Stimulated activated CD4-positive, alpha-beta T cell treated with anti-CD3 and anti-CD28 coated beads, Interleukin-1b, Interleukin-23, amount 100 ng/mL, for 4 hours (primary cell): ENCODE measurements at regions not wholly inside any gene's neighbourhood (a gene's known extent, or its start where the extent isn't known, plus 50 kb on each side); places are given as distances from the start of the nearest gene placed in this dataset.
A peak's percentile ranks its signal among the peaks of the same experiment; 100 is the strongest.

Source experiments
- DNase-seq, 2 donors: peaks; one replicate each; pipeline ENCODE4 v3.0.0-alpha.2; 2020; ENCODE audit warnings: low read depth in 2 of 2

DNA sequence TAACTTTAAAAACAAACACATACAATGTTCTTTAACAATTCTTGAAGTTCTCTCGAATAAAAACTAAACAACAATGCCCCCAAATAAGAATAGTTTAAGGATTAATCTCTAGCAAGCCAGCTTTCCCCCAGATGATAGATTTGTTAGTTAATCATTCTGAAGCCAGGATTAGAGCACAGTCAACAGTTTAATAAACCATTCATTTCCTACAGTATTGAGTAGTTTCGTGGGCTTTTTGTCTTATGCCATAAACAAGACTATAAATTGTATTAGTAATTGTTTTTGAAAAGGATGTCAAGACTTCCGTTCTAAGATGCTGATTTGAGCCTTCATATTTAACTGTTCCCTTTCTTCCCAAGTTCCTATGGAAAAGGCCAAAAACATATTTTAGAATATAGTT, 136.6 kb downstream of the PIK3R1 start:
- no peak for DNase-seq

DNA sequence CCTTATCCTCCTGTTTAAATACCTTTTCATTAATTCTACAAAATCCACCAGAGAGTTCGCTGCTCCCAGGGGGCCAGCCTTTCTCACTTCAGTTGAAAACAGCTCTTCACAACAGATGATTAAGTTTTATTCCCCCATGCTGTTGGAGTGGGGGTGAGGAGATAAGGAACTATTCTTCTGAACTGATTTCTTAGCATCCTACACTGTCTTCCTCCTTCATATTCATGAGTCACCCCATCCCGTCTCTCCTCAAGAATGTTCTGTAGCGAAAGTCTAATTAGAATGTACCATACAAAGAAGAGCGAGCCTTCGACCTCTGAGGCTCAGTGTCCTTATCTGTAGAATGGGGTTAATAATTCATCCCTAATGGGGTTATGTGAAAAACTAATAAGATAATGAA, 138.0 kb downstream of the PIK3R1 start:
- DNase-seq: no peak

DNA sequence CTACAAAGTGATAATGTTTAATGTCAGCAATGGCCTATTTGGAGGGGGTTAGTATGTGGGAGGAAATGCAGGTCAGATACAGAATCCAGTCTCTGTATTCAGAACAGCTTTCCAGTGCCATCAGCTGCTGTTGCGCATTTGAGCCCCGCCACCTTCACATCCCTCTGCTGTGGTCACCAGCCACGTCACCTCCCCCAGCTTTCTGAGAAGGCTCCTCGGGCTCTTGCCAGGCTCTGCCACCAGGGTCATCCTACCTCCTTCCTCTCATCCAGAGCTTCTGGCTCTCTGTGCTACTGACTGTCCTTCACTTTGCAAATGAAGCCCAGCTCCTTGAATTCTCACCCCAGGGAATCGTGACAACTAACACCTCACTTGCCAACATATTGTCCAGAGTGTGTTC, 138.8 kb downstream of the PIK3R1 start:
- no peak for DNase-seq

GRCh38 chr5:68356216-68356615, 140.7 kb downstream of the PIK3R1 start:
- DNase-seq: no peak

DNA sequence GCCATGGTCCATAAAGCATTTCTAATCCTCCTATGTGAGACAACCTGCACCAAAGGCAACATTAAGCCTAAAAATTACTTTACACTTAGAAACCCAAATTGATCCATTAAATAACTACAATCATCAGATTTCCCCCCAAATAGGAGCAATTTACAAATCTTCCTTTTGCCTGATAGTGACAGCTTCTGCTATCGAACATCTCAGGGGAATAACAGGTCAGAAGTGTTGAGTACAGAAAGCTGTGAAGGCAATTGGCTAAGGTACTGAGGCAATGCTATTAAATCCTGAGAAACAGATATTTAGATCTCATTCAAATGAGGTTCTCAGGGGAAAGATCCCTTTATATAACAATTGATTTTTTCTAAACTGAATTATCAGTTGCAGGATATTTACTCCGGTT, 141.1 kb downstream of the PIK3R1 start:
- DNase-seq: no peak

GRCh38 chr5:68359699-68360098, 144.1 kb downstream of the PIK3R1 start:
- DNase-seq: no peak

DNA sequence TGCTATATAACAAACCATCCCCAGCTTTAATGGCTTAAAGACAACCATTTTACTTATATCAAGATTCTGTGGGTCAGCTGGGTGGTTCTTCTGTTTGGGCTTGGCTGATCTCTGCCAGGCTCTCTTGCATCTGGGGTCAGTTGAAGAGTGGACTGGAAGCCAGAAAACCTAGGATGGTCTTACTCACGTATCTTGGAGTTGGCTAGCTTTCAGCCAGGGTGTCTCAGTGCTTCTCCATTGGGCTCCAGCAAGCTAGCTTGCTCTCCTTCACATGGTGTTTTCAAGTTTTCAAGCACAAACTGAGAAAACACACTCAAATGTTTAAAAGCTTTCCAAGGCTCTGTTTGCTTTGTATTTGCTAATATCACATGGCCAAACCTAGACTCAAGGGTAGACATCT, 146.8 kb downstream of the PIK3R1 start:
- no peak for DNase-seq

DNA sequence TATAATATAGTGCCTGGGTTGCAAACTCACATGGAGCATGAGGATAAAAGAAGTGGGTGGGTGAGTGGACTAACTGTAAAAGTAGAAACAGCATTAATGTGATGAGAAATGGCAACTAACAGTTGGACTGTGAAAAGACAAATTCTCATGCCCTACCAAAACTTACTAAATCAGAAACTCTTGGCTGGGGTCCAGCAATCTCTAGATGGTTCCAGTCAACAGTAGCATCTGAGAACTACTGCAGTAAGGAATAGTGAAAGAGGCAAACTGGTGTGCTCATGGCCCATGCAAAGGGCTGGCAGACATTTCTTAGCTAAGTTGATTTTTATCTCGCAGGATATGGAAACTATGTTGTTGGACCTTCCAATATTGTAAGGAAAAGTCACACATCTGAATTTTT, 150.3 kb downstream of the PIK3R1 start:
- no peak for DNase-seq

DNA sequence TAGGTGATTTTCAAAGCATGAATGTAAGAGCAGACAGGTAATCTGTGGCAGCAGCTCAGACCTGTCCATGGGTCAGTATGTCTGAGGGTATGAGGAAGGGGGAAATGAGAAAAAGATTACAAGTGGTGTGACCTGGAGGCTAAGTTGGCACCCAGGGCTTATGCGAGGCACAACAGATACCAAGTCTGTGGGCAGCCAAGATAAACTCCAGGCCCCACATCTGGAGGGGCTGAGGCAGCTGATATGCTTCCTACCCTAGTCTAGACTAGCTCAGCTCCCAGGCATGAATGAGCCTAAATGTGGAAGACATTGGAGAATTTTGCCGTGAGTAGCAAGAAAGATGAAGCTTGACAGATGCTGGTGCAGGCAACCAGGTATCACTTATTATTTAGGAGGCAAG, 151.7 kb downstream of the PIK3R1 start:
- no peak for DNase-seq

- no peak for DNase-seq
Observed at GRCh38 chr5:68367717-68368116, 152.2 kb downstream of the PIK3R1 start.

DNA sequence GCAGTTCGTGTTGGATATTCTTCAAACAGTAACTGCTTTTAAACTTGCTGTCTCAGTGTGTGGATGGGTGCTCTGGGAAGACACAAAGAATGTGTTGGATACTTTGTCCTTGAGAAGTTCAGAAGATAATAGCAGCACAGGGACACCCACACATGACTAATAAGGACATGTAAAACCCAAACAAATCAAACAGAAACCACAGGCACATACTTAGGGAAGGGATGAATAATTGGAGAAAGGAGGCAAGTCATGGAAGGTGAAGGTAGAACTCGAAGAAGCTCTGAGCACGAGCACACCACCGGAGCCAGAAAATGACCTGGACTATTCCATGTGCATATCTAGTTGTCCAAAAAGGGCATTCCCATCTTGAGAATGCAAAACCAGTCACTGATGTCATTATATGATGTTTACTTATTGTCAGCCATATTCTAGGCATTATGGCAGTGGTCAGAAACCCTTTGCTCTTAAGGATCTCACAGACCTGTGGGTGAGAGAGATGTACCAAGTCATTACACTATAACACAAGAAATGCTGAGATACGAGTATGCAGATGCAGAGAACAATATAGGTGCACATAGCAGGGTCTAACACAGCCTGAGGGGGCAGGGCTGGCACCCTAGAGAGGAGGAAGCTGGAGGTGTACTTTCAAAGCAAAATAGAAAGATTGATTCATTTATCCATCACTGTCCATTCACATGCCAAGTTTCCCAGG, 152.9 kb downstream of the PIK3R1 start:
- no peak for DNase-seq

GRCh38 chr5:68369023-68369359, 153.4 kb downstream of the PIK3R1 start:
- no peak for DNase-seq

DNA sequence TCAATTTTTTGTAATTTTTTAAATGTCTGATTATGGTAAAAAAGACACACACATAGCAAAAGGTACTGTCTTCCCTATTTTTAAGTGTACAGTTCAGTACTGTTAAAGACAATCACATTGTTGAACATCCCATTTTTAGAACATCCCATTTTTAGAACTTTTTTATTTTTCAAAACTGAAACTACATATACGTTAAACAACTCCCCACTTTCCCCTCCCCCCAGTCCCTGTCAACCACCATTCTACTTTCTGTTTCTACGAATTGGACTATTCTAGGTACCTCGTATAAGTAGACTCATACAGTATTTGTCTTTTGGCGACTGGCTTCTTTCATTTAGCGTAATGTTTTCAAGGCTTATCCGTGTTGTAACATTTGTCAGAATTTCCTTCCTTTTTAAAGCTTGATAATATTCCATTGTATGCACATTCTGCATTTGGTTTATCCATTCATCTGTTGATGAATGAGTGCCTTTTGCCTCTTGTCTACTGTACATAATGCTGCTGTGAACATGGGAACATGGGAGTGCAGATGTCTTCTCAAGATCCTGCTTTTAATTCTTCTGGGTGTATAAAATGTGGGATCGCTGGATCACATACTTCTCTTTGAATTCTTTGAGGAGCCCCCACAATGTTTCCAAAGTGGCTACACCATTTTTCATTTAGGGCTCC, 154.0 kb downstream of the PIK3R1 start:
- peak in 1 of 2 donors; percentile 36 for DNase-seq

DNA sequence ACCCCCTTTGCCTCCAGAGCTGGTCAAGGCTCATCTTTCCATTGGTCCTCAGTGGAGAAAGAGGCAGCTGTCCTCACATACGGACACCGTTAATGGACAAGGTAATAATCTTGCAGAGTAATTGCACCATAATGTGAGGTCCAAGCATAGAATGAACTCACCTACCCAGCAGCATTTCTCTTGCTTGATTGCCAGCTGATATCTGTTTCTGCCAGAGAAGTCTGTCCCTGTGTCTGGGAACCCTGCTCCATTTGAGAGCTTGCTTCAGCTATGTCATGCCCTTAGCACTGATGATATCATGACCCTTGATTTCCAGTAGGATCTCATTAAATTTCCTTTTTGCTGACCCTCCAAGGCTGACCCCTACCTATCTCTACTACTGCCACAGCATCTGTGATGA, 154.6 kb downstream of the PIK3R1 start:
- no peak for DNase-seq

DNA sequence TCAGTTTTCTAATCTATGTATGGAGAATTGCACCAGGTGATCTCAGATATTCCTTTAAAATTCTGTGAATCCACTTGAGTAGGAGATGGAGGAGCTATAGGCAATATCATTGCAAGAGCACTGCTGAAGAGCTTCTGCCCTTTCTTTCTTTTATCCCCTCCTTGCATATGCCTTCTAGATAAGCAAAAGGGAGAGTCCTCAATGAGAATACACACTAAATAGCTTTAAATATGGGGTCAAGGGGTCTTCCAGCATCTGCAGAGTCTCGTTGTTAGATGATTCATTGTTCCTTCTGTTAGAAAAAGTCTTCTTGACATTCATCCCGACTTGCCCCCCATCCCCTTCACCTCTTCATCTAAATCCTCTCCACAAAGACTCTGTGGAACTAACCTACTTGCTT, 156.1 kb downstream of the PIK3R1 start:
- DNase-seq: no peak

DNA sequence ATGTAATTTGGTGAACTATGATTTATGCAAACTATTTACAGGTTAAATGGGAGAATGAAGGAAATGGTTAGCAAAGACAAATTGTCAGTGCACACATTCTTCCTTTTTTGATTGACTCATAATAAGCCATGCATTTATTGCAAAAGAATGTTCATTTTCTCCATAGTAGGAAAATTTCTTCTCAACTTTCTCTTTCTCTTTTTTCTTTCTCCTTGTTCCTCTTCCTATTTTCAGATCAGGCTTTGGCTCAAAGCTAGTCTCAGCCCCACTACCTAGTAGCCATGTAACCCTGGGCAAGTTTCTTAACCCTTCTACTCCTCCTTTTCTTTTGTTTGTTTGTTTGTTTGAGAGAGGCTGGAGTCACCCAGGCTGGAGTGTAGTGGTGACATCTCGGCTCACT, 156.6 kb downstream of the PIK3R1 start:
- no peak for DNase-seq

DNA sequence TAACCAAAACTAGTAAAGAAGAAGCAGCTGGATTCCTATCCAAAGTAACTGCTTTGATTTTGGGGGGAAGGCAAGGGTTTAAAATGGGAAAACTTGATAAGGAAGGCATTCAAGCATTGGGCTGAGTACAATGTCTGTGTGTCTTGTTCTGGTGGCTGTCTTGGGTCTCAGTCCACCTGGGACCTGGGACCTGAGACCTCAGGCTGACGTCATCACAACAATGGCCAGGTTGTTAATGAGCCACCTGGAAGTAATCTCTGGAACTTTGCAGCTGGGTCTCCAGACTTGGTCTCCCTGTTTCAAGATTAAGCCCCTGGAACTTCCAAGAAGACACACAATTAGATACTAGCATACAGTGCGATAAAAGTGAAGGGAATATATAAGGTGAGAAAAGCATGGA, 157.5 kb downstream of the PIK3R1 start:
- DNase-seq: no peak

- no peak for DNase-seq
Observed at GRCh38 chr5:68374796-68375518, 159.4 kb downstream of the PIK3R1 start.

GRCh38 chr5:68375540-68375939, 160.0 kb downstream of the PIK3R1 start:
- no peak for DNase-seq

DNA sequence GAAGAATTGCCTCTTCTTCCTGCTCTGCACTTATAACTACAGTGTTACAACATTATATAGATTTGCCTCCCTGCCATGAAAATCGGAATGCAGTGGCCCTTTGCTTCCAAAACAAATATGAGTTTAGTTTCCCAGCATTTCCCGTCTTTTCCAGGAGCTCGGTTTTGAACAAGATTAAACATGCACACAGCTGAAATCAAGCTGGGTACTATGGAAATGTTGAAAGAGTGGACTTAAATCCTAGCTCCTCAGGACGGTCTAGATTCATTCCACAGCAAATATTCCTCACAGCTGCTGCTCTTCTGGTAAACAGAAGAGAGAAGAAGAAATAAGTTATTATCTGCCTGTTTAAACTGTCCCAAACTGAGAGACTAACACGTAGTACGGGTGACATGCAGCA, 161.4 kb downstream of the PIK3R1 start:
- DNase-seq: no peak

DNA sequence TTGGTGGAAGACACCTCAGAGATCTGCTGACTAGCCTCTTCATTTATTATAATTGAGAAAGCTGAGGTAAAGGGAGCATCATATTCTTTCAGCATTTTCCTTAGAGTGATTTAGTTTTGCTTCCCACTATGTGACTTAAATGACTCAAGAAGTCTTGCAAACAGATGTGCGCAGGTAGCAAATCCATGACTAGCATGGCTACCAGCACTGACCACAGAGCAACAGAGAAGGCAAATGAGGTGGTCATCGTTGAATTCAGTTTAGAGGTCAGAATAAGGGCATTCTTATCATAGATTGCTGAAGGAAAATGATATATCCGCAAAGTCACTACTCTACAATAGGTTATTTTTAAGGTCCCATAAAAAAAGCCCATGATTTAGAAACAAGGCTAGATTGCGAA, 162.2 kb downstream of the PIK3R1 start:
- no peak for DNase-seq

DNA sequence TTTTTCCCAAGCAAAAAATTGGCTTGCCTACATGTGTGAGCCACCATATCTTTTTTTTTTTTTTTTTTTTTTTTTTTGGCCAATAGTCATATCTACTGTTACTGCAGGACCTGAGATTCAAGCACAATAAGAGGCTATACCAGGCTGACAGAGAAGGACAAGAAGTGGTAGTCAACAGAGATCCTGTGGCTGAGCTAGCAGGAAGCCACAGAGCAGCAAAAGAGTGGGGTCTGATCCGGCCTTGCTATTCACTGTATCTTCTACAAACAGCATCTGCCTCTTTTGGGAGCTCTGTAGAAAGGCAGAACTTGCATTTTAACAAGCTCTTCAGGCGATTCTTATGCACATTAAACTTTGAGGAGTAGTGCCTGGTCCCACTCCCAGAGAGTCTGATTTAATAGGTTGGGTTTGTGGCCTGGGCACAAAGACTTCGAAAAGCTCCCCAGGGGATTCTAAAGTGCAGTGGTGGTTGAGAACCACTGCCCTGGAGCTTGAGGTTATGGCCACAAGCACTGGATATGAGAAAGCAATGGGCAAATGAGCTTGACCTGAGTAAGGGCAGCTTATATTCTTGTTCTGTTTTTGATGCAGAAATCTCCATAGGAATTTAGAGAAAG, 162.8 kb downstream of the PIK3R1 start:
- DNase-seq: no peak
